ENCODE measurements at regions not wholly inside any gene's neighbourhood (a gene's known extent, or its start where the extent isn't known, plus 50 kb on each side); places are given as distances from the start of the nearest gene placed in this dataset.

DNA sequence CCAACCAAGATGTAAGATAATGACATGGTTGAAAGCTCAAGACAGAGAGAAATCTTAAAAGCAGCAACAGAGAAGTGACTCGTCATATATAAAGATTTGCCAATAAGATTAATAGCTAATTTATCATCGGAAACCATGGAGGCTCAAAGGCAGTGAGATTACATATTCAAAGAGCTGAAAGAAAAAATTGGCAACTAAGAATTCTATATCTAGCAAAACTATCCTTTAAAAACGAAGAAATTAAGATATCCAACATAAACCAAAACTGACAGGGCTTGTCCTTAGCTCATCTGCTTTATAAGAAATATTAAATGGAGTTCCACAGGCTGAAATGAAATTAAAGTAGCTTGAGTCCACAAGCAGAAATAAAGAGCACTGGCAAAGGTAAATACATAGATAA lies 236.6 kb downstream of the ANAPC1 start:
- TF ChIP-seq, protein P1, sequence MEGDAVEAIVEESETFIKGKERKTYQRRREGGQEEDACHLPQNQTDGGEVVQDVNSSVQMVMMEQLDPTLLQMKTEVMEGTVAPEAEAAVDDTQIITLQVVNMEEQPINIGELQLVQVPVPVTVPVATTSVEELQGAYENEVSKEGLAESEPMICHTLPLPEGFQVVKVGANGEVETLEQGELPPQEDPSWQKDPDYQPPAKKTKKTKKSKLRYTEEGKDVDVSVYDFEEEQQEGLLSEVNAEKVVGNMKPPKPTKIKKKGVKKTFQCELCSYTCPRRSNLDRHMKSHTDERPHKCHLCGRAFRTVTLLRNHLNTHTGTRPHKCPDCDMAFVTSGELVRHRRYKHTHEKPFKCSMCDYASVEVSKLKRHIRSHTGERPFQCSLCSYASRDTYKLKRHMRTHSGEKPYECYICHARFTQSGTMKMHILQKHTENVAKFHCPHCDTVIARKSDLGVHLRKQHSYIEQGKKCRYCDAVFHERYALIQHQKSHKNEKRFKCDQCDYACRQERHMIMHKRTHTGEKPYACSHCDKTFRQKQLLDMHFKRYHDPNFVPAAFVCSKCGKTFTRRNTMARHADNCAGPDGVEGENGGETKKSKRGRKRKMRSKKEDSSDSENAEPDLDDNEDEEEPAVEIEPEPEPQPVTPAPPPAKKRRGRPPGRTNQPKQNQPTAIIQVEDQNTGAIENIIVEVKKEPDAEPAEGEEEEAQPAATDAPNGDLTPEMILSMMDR (conservative IDR thresholded peaks at IDR 0.05; ENCODE audit: low read depth, low read length): no peak
- TF ChIP-seq RAD21 (IDR thresholded peaks at IDR 0.05; ENCODE audit: low read length) (no peak), MXI1 (IDR thresholded peaks at IDR 0.05; ENCODE audit: borderline replicate concordance, low read depth, low read length) (no peak), BHLHE40 (IDR thresholded peaks at IDR 0.05; ENCODE audit: low read depth, low read length) (no peak), CEBPB (IDR thresholded peaks at IDR 0.05; ENCODE audit: low read depth, low read length) (no peak), MAZ (IDR thresholded peaks at IDR 0.05; ENCODE audit: borderline replicate concordance, low read depth, low read length) (no peak), RCOR1 (IDR thresholded peaks at IDR 0.05; ENCODE audit: insufficient replicate concordance, low read length) (no peak)
